Gastroesophageal sphincter (tissue), 3 donors: ENCODE measurements at regions not wholly inside any gene's neighbourhood (a gene's known extent, or its start where the extent isn't known, plus 50 kb on each side); places are given as distances from the start of the nearest gene placed in this dataset.

Experiments
- CTCF ChIP-seq, 4 experiments: fragments of 200-600 bp in 2 of 4; fragments of 450-650 bp in 2 of 4; sonication (generic) in 1 of 4; IDR thresholded peaks; one replicate each; pipeline ENCODE4 v1.5.1; 2017 to 2019; ENCODE audit warnings: antibody characterized with exemption in 4 of 4, mild to moderate bottlenecking in 2 of 4, moderate library complexity in 2 of 4
- EP300 ChIP-seq: sonication (generic); formaldehyde crosslinking; IDR thresholded peaks from one replicate; pipeline ENCODE4 v1.6.1; 2017; ENCODE audit warnings: antibody characterized with exemption, mild to moderate bottlenecking
- POLR2A ChIP-seq, 2 donors: fragments of 450-650 bp; IDR thresholded peaks; one replicate each; pipeline ENCODE4 v1.6.1; 2017; ENCODE audit warnings: antibody characterized with exemption in 2 of 2, mild to moderate bottlenecking in 2 of 2, moderate library complexity in 1 of 2

- no peak for TF ChIP-seq EP300
- no peak for TF ChIP-seq CTCF (IDR thresholded peaks at IDR 0.05)
- no peak for TF ChIP-seq POLR2A (IDR thresholded peaks at IDR 0.05)
Observed at GRCh38 chr15:59792359-59792758, 103.2 kb upstream of the BNIP2 start.
